Stimulated activated naive CD8-positive, alpha-beta T cell treated with anti-CD3 and anti-CD28 coated beads, Interleukin-15, Interleukin-2, amounts not matched to agents 100 U/mL and 50 U/mL, for 24 hours (primary cell): ENCODE measurements at regions not wholly inside any gene's neighbourhood (a gene's known extent, or its start where the extent isn't known, plus 50 kb on each side); places are given as distances from the start of the nearest gene placed in this dataset.

Source experiments
- ATAC-seq: fragments of 150-1000 bp; cut with Tn5 transposase; one replicate; pipeline ENCODE4 v1.10.0; 2021
- DNase-seq: peaks from one replicate; pipeline ENCODE4 v3.0.0; 2021

GRCh38 chr3:188036375-188037194 lies 117.4 kb upstream of the LPP start:
- ATAC-seq (no peak), DNase-seq (no peak)

GRCh38 chr3:188037195-188037718 lies 116.7 kb upstream of the LPP start:
- ATAC-seq, result no peak

GRCh38 chr3:188037965-188038581 lies 115.9 kb upstream of the LPP start:
- no peak for DNase-seq
- ATAC-seq, result peak; percentile 14

More at GRCh38 chr3:188037195-188037718, 116.7 kb upstream of the LPP start:
- no peak for DNase-seq

- peak; percentile 49 for ATAC-seq
- no peak for DNase-seq
Measured at GRCh38 chr3:188041193-188041592, 112.8 kb upstream of the LPP start.

DNA sequence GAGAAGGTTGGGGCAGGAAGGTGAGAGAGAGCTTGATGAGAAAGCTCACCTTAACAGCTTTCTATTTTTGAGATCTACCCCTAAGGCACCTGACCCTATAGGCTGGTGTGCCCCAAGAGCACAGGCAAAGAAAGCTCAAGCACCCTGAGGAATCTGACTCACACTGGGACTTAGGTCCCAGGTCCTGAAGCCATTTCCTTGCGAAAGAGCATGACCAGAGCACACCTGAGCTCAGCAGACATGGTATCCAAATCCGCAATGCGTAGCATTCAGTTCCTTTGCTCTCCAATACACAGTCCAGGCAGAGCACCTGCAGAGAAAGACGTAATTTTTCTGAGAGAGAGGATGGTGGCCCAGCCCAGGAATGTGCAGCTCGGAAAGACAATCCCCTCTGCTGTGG lies 112.1 kb upstream of the LPP start:
- DNase-seq (no peak), ATAC-seq (no peak)

- ATAC-seq (no peak), DNase-seq (no peak)
Measured at GRCh38 chr3:188042466-188042865, 111.5 kb upstream of the LPP start.

- no peak for DNase-seq
Measured at GRCh38 chr3:188043891-188044290, 110.1 kb upstream of the LPP start.

GRCh38 chr3:188046561-188047211 lies 107.3 kb upstream of the LPP start:
- no peak for ATAC-seq
- DNase-seq, result no peak

More at GRCh38 chr3:188043891-188044290, 110.1 kb upstream of the LPP start:
- peak; percentile 60 for ATAC-seq

- DNase-seq, result no peak
Measured at GRCh38 chr3:188047536-188047935, 106.4 kb upstream of the LPP start.

GRCh38 chr3:188049606-188050530 lies 104.1 kb upstream of the LPP start:
- DNase-seq (peak; percentile 31), ATAC-seq (peak; percentile 61)

More at GRCh38 chr3:188047536-188047935, 106.4 kb upstream of the LPP start:
- ATAC-seq, result no peak

- DNase-seq (no peak), ATAC-seq (no peak)
Measured at GRCh38 chr3:188051801-188052168, 102.2 kb upstream of the LPP start.

DNA sequence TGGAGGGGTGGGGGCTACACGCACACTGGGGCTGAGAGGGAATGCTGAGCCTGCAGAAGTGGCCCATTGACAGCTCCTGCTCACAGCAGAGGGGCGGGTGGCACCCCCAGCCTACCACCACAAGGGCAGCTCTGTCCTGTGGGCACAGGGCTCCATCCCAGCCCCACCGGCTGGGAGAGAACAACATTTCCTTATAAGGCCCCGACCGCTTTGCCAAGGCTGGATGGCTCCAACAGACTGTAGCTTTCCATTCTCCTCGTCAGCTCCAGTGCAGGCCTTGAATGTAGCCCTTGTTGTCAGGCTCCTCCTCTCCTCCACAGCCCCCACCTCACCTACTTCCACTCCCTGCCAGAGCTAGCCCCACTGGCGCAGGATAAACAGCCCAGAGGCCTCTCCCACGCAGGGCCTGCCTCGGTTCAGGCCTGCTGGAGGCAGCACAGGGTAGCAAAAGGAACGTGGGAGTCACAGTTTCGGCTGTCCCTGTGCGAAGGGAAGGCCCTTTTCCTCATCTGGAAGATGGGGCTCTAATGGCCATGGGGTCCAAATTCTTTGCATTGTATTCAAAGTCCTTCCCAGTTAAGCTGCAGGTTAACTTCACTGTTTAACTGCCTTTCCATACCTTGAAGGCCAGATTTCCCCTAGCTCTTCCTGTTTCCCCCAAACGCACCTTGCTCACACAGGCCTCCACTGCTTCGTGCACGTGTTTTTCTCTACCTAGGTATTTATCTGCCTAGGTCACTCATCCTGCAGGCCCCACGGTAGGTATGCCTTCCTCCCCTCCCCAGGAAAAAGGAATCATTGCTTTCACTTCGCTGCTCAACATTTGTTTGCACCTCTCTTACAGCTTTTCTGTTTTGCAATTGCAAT lies 101.6 kb upstream of the LPP start:
- ATAC-seq (no peak), DNase-seq (no peak)

DNA sequence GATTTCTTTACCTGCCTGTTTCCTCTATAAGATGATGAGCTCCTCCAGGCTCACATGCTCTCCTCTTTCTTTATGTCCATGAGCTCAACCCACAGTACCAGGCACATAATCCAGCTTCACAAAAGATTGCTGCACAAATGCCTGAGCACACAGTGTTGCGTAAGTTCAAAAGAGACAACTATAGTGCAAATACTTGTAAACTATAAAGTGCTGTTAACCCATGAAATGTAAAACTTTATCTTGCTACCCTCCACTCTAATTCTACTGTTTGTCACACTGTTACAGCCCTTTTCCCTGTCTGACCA lies 101.0 kb upstream of the LPP start:
- ATAC-seq, result no peak

GRCh38 chr3:188053710-188054380 lies 100.1 kb upstream of the LPP start:
- DNase-seq (no peak), ATAC-seq (no peak)

More for the DNA sequence above, 101.0 kb upstream of the LPP start:
- DNase-seq, result no peak

- no peak for ATAC-seq
Measured at GRCh38 chr3:188054541-188054940, 99.4 kb upstream of the LPP start.

GRCh38 chr3:188055388-188055787 lies 98.6 kb upstream of the LPP start:
- no peak for ATAC-seq
- no peak for DNase-seq

More at GRCh38 chr3:188054541-188054940, 99.4 kb upstream of the LPP start:
- DNase-seq, result no peak

DNA sequence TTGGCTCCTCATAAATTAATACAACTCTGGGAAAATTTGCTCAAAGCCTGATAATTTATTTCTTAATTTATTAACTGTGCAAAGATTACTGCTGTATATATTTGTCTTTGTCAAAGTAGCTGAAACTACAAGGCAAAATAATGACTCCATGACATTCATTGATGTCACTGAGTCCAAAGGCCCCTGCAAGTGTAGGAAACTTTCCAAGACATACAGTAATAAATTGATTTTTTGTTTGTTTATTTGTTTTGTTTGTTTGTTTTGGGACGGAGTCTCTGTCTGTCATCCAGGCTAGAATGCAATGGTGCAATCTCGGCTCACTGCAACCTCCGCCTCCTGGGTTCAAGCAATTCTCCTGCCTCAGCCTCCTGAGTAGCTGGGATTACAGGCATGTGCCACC lies 96.8 kb upstream of the LPP start:
- no peak for DNase-seq
- no peak for ATAC-seq

GRCh38 chr3:188058569-188059184 lies 95.3 kb upstream of the LPP start:
- no peak for ATAC-seq
- DNase-seq, result no peak

GRCh38 chr3:188059351-188059750 lies 94.6 kb upstream of the LPP start:
- no peak for DNase-seq
- ATAC-seq, result no peak

DNA sequence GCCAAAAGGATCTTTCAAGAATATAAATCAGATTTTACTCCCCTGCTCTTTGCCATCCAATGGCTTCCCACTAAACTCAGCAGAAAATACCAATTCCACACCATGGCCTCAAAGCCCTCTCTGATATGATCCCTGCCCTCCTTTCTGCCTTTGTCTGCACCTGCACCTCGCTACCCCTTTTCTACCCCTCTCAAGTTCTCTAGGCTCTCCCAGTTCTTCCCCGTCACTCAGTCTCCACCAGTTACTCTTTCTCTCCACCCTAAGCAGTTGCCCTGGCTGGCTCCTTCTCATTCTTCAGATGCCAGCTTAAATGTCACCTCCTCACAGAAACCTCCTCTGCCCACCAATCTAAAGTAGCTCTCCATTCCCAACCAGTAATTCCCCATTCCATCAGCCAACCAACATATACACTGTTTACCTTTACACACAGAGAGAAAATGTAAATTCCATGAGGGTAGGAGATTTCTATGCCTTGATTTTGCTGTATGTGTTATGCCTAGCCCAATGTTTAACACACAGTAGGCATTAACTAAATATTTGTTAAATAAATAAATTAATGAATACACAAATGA lies 93.6 kb upstream of the LPP start:
- DNase-seq (no peak), ATAC-seq (no peak)
